ENCODE measurements at regions not wholly inside any gene's neighbourhood (a gene's known extent, or its start where the extent isn't known, plus 50 kb on each side); places are given as distances from the start of the nearest gene placed in this dataset.
A peak's percentile ranks its signal among the peaks of the same experiment; 100 is the strongest.

- peak; percentile 65 for TF ChIP-seq CTCF (IDR thresholded peaks at IDR 0.05)
- no peak for TF ChIP-seq EZH2 (IDR thresholded peaks at IDR 0.05)
These were observed 57.8 kb upstream of the XAGE1B start for GRCh38 chrX:52574416-52575275.

Measured in neural progenitor cell (in vitro differentiated cells).